ENCODE measurements at regions not wholly inside any gene's neighbourhood (a gene's known extent, or its start where the extent isn't known, plus 50 kb on each side); places are given as distances from the start of the nearest gene placed in this dataset.

- ChIA-PET RAD21 (ENCODE audit: unreplicated experiment) (no interaction called here), CTCF (no interaction called here), POLR2A (no interaction called here), SMC1A (ENCODE audit: uncharacterized antibody, unreplicated experiment) (no interaction called here)
- ATAC-seq, result no peak
- DNase-seq (ENCODE audit: low read depth, low spot score), result no peak
- Histone ChIP-seq H3K4me1 (ENCODE audit: control insufficient read depth, insufficient read depth, low read length) (no peaks in the 10 kb centered on the region), H3K9me3 (replicated peaks; ENCODE audit: control insufficient read depth, insufficient read depth, low read length) (no peaks in the 10 kb centered on the region), H3K27ac (ENCODE audit: control insufficient read depth, insufficient read depth) (no peak overlapping the region), H3K4me2 (ENCODE audit: control insufficient read depth, insufficient read depth) (no peak overlapping the region), H4K20me1 (ENCODE audit: control insufficient read depth, insufficient read depth) (no peaks in the 10 kb centered on the region), H3K27me3 (replicated peaks in 1 of 2; ENCODE audit: control insufficient read depth in 2 of 2, insufficient read depth in 2 of 2, low read length in 1 of 2) (no peaks in the 10 kb centered on the region), H2AFZ (ENCODE audit: control insufficient read depth, low read depth, low read length) (no peak overlapping the region), H3K4me3 (no peak overlapping the region), H3K36me3 (ENCODE audit: control insufficient read depth in 2 of 2, insufficient read depth in 2 of 2, low read length in 1 of 2) (no peaks in the 10 kb centered on the region), H3K79me2 (ENCODE audit: control insufficient read depth, insufficient read depth, low read length) (no peaks in the 10 kb centered on the region), H3K9ac (ENCODE audit: control insufficient read depth, insufficient read depth, low read length) (no peak overlapping the region)
- intact Hi-C loops (cut with micrococcal nuclease; ENCODE audit: unreplicated experiment) (no loop called here), in situ Hi-C loops (cut with MboI) (no loop called here)
- TF ChIP-seq SRF (IDR thresholded peaks at IDR 0.05; ENCODE audit: low read depth in 2 of 2, low read length in 2 of 2) (no peak), ZNF24 (IDR thresholded peaks at IDR 0.05) (no peak), E2F8 (IDR thresholded peaks at IDR 0.05; ENCODE audit: low read depth, partially characterized antibody) (no peak), IKZF1 (conservative IDR thresholded peaks at IDR 0.05) (no peak), EP300 (IDR thresholded peaks at IDR 0.05; ENCODE audit: borderline replicate concordance in 1 of 2, control insufficient read depth in 1 of 2, low read depth in 2 of 2, low read length in 2 of 2) (no peak), RELB (IDR thresholded peaks at IDR 0.05; ENCODE audit: low read depth) (no peak), EED (IDR thresholded peaks at IDR 0.05; ENCODE audit: low read depth) (no peak), STAT3 (IDR thresholded peaks at IDR 0.05; ENCODE audit: low read depth, low read length) (no peak), STAT1 (conservative IDR thresholded peaks at IDR 0.05) (no peak), NFYB (IDR thresholded peaks at IDR 0.05; ENCODE audit: insufficient read depth, low read depth, low read length) (no peak), YBX1 (IDR thresholded peaks at IDR 0.05) (no peak), NFYA (IDR thresholded peaks at IDR 0.05; ENCODE audit: borderline replicate concordance, low read depth, low read length) (no peak), MXI1 (IDR thresholded peaks at IDR 0.05; ENCODE audit: low read depth, low read length) (no peak), NRF1 (conservative IDR thresholded peaks at IDR 0.05; ENCODE audit: low read depth, low read length) (no peak), HDAC6 (IDR thresholded peaks at IDR 0.05; ENCODE audit: unreplicated experiment) (no peak), TCF7 (IDR thresholded peaks at IDR 0.05; ENCODE audit: borderline replicate concordance) (no peak), REST (IDR thresholded peaks at IDR 0.05; ENCODE audit: low read depth, low read length) (no peak)
- no peak for FAIRE-seq
- BruUV-seq (replicated peaks), result no TSS peak
These were observed 222.8 kb downstream of the RMST start for GRCh38 chr12:97685360-97685759.
